GM12875 (cell line): ENCODE measurements at regions not wholly inside any gene's neighbourhood (a gene's known extent, or its start where the extent isn't known, plus 50 kb on each side); places are given as distances from the start of the nearest gene placed in this dataset.

Experiments
- H3K4me3 ChIP-seq: one replicate; pipeline ENCODE4 v1.5.1; 2011; ENCODE audit warnings: low read depth, low read length, control low read depth
- TF ChIP-seq, protein P1 (sequence below): IDR thresholded peaks from 2 replicates; pipeline ENCODE4 v1.5.1; 2011; ENCODE audit warnings: low read depth, mild to moderate bottlenecking, control low read depth, inconsistent platforms, low read length, moderate library complexity, borderline replicate concordance; ENCODE audit not compliant: insufficient read depth

DNA sequence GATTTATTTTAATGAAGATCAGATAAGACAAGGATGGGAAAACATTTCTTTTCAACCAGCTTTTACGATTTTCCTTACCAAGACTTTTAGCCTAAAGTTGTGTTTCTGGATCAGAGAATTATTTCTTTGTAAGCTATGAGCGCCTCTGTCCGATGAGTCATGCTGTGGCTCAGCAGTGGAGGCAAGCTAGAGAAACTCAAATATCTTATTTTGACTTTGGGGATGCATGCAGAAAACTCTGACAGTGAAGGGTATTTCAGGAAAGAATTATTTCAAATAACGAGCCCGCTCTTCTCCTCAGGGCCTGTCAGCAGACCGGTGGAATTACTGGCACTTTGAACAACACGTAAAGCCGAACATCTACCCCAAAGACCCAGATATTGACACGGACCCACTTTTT, 77.9 kb upstream of the OR5AK2 start:
- TF ChIP-seq, protein P1, sequence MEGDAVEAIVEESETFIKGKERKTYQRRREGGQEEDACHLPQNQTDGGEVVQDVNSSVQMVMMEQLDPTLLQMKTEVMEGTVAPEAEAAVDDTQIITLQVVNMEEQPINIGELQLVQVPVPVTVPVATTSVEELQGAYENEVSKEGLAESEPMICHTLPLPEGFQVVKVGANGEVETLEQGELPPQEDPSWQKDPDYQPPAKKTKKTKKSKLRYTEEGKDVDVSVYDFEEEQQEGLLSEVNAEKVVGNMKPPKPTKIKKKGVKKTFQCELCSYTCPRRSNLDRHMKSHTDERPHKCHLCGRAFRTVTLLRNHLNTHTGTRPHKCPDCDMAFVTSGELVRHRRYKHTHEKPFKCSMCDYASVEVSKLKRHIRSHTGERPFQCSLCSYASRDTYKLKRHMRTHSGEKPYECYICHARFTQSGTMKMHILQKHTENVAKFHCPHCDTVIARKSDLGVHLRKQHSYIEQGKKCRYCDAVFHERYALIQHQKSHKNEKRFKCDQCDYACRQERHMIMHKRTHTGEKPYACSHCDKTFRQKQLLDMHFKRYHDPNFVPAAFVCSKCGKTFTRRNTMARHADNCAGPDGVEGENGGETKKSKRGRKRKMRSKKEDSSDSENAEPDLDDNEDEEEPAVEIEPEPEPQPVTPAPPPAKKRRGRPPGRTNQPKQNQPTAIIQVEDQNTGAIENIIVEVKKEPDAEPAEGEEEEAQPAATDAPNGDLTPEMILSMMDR: no peak

GRCh38 chr11:56910046-56910773, 78.5 kb upstream of the OR5AK2 start:
- H3K4me3 ChIP-seq: no peak overlapping the region
- TF ChIP-seq, protein P1: no peak

More for the DNA sequence above, 77.9 kb upstream of the OR5AK2 start:
- no peak overlapping the region for H3K4me3 ChIP-seq

DNA sequence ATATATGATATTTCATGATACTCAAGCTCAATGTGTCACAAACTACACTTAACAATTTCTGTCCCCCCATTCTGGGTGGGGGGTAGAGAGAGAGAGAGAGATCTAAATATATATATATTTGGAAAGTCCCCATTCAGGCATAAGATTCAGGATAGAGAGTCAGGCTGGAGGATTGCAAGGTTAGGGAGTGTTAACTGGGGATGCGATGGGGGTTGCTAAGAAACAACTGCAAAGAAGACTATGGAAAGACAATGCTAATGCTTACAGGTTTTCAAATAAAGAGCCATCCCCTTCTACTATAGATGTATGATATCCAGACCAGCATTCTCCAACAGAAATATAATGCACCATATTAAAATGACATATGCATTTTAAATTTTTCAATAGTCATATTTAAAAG, 79.2 kb upstream of the OR5AK2 start:
- H3K4me3 ChIP-seq: no peak overlapping the region
- TF ChIP-seq, protein P1: no peak

DNA sequence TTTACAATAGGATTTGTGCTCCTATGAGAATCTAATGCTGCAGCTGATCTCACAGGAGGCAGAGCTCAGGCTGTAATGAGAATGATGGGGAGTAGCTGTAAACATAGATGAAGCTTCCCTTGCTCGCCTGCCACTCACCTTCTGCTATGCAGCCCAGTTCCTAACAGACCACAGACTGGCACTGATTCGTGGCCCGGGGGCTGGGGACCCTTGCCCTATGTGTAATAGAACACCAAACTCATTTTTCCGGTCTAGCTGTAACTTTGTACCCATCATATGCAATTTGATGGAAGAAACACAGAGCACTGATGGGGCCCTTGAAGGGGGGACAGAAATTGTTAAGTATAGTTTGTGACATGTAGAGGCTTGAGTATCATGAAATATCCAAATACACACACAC, 79.6 kb upstream of the OR5AK2 start:
- TF ChIP-seq, protein P1: no peak
- no peak overlapping the region for H3K4me3 ChIP-seq

DNA sequence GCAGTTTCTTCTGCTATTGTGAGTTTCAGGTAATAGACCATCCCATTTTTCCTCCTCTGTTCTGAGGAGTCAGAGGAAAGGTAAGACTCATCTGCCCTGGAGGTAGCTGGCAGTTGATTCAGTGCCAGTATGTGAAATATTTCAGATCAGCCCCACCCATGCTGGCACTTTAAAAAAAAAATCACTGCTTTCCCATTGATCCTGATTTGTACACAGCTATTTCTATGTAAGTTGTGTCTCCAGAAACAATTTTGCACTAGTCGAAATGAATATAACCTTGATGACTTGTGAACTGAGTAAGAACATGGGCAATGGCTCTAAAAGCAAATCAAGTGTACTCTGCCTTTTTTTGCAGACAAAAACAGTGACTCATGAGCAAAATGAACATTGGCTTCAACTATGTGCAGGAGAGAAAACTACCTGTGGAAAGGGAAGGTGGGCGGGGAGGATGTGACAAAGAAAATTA, 82.0 kb upstream of the OR5AK2 start:
- H3K4me3 ChIP-seq: no peak overlapping the region
- TF ChIP-seq, protein P1: no peak

- H3K4me3 ChIP-seq: no peak overlapping the region
- TF ChIP-seq, protein P1: no peak
Observed at GRCh38 chr11:56905936-56906335, 82.8 kb upstream of the OR5AK2 start.

DNA sequence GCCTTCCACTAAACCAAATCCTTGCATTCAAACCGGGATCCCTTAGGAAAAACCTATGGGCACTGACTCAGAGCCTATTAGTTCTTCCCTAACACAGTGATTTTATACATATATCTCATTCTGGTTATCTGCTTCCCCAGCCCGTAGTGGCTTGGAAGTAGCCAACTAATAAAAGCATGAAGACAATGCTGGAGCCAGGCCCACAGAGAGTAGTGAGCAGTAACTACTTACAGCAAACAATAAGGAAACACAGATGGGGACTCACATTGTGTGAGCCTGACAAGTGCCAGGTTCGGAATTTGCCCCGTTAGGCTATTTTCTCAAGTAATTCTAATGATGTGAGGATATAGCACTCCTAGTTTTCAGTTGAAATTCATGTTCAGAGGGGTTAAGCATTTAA, 83.3 kb upstream of the OR5AK2 start:
- TF ChIP-seq, protein P1: no peak
- H3K4me3 ChIP-seq: no peak overlapping the region
